Activated T-cell treated with anti-CD3 and anti-CD28 coated beads, Interleukin-2, amount 50 U/mL, for 24 hours (primary cell): ENCODE measurements at regions not wholly inside any gene's neighbourhood (a gene's known extent, or its start where the extent isn't known, plus 50 kb on each side); places are given as distances from the start of the nearest gene placed in this dataset.

ENCODE experiments used
- DNase-seq: peaks from one replicate; pipeline ENCODE4 v3.0.0-alpha.2; 2020
- H3K27ac Mint-ChIP-seq: 2 replicates; pipeline ENCODE4 v1.8.0; 2020; ENCODE audit warnings: mild to moderate bottlenecking, mixed read lengths
- H3K27me3 Mint-ChIP-seq: 2 replicates; pipeline ENCODE4 v1.8.0; 2020; ENCODE audit warnings: mixed read lengths
- H3K36me3 Mint-ChIP-seq: 2 replicates; pipeline ENCODE4 v1.8.0; 2020; ENCODE audit warnings: low read depth, mixed read lengths
- H3K4me1 Mint-ChIP-seq: 2 replicates; pipeline ENCODE4 v1.8.0; 2020; ENCODE audit warnings: low read depth, mixed read lengths
- H3K4me3 Mint-ChIP-seq: 2 replicates; pipeline ENCODE4 v1.8.0; 2020; ENCODE audit warnings: mild to moderate bottlenecking, moderate library complexity, mixed read lengths
- H3K9me3 Mint-ChIP-seq: 2 replicates; pipeline ENCODE4 v1.8.0; 2020; ENCODE audit warnings: mixed read lengths

DNA sequence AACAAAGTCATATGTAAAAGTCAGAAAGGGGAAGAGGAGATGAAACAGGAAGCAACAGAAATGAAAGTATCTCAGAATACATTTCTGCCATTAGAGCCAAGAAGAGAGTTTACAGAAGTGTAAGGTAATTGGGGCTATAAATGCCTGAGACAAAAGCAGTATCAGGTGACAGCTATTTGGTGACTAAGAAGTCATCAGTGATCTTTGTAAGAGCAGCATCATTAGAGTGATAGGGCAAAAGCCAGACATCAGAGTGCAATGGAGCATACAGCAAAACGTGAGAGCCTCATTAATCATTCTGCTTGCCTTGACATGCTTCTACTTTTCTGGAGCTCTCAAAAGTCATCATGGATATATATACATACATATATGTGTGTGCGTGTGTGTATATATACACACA, 804.7 kb upstream of the PIK3C3 start:
- peaks cover 22% of the 10 kb centered on the region for H3K9me3 Mint-ChIP-seq
- no peak for DNase-seq
- no peaks in the 10 kb centered on the region for H3K4me1 Mint-ChIP-seq
- H3K36me3 Mint-ChIP-seq: no peaks in the 10 kb centered on the region
- H3K4me3 Mint-ChIP-seq: no peak overlapping the region
- H3K27me3 Mint-ChIP-seq: no peaks in the 10 kb centered on the region
- no peak overlapping the region for H3K27ac Mint-ChIP-seq

DNA sequence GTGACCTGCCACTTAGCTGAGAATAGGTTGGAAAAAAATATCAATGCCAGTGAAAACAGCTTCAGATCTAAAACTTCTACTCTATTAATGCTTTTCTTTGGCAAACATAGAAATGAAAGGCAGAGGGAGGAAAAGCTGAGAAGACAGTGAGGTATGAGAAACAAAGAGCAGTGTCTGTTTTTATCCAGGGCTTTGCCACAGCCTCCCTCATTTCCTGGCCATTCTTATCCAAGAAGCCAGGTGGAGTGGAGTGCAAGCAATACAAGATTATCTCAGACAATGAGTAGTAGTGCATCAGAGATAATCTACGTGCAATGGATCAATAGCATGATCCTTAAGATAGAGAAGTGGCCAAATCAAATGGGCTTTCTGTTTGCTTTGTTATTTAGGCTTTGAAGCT, 808.7 kb upstream of the PIK3C3 start:
- no peaks in the 10 kb centered on the region for H3K4me1 Mint-ChIP-seq
- peaks cover 23% of the 10 kb centered on the region for H3K9me3 Mint-ChIP-seq
- DNase-seq: no peak
- no peaks in the 10 kb centered on the region for H3K36me3 Mint-ChIP-seq
- H3K27me3 Mint-ChIP-seq: no peaks in the 10 kb centered on the region
- no peak overlapping the region for H3K27ac Mint-ChIP-seq
- no peak overlapping the region for H3K4me3 Mint-ChIP-seq

DNA sequence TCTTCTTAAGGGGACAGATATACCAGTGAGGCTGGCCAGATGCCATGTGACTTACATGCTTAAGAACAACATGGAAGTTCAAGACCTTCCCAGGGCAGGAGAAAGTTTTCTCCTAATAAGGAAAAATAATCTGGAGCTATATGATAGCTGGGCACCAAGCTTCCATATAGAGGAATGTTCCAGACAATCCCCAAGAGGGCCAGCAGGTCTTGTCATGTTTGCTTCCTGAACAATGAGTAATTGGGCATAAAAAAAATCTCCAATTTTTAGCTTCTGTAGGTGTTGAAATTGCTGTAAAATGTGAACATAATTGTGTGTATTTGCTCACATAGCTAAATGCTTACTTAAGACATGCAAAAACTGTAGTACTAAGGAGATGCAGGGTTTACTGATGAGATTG, 809.5 kb upstream of the PIK3C3 start:
- Mint-ChIP-seq H3K4me3 (no peak overlapping the region), H3K27me3 (no peaks in the 10 kb centered on the region), H3K4me1 (no peaks in the 10 kb centered on the region), H3K36me3 (no peaks in the 10 kb centered on the region), H3K9me3 (peaks cover 16% of the 10 kb centered on the region), H3K27ac (no peak overlapping the region)
- no peak for DNase-seq

DNA sequence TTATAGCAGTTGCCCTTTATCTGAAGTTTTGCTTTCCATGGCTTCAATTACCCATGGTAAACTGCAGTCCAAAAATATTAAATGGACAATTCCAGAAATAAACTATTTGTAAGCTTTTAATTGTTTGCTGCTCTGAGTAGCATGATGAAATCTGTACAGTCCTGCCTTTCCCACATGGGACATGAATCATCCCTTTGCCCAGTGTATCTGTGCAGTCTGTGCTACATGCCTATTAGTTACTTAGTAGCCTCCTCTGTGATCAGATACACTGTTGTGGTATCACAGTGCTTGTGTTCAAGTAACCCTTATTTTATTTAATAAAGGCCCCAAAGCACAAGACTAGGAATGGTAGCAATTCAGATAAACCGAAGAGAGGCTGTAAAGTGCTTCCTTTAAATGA, 810.6 kb upstream of the PIK3C3 start:
- DNase-seq: no peak
- H3K4me3 Mint-ChIP-seq: no peak overlapping the region
- no peak overlapping the region for H3K27ac Mint-ChIP-seq
- H3K27me3 Mint-ChIP-seq: no peaks in the 10 kb centered on the region
- H3K36me3 Mint-ChIP-seq: no peaks in the 10 kb centered on the region
- peaks cover 16% of the 10 kb centered on the region for H3K9me3 Mint-ChIP-seq
- H3K4me1 Mint-ChIP-seq: no peaks in the 10 kb centered on the region

DNA sequence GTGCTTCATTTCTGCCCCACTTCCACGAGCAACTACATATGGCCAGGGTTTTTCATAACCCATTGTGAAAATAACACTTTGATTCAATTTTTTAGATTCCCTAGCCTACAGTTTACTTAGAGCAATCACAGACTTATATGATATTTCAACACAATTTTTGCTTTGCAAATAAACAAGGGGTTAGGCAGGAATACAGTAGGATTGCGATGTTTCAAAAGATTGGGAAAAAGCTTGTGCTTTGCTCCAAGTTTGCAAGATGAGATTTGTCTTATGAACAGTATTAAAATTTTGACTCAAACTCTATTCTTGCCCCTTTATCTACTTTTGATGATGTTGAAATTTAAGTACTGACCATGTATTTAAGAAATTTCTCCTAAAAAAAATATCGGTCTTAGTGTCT, 814.5 kb upstream of the PIK3C3 start:
- DNase-seq: no peak
- H3K36me3 Mint-ChIP-seq: no peaks in the 10 kb centered on the region
- H3K27me3 Mint-ChIP-seq: no peaks in the 10 kb centered on the region
- no peaks in the 10 kb centered on the region for H3K4me1 Mint-ChIP-seq
- H3K4me3 Mint-ChIP-seq: no peak overlapping the region
- H3K9me3 Mint-ChIP-seq: peaks cover 17% of the 10 kb centered on the region
- H3K27ac Mint-ChIP-seq: no peak overlapping the region

DNA sequence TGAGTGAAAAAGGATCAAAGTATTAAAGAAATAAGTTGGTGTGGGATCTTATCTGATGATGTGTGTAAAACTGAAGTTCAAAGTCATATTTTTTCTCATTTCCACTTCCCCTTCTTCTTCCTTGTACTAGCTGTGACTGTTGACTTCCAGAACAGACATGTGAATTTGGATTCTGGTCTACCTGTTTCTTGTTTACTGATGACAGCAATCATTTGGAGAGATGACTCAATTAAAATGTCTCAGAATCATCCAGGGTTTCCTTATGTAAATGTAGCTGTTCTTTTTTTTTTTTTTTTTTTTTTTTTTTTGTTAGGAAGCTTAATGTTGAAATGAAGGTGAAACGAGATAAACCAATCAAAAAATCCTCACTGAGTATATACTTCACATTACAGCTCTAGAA, 819.9 kb upstream of the PIK3C3 start:
- Mint-ChIP-seq H3K27ac (no peak overlapping the region), H3K4me1 (no peaks in the 10 kb centered on the region), H3K4me3 (no peak overlapping the region), H3K27me3 (no peaks in the 10 kb centered on the region), H3K9me3 (peaks cover 20% of the 10 kb centered on the region), H3K36me3 (no peaks in the 10 kb centered on the region)
- DNase-seq: no peak

DNA sequence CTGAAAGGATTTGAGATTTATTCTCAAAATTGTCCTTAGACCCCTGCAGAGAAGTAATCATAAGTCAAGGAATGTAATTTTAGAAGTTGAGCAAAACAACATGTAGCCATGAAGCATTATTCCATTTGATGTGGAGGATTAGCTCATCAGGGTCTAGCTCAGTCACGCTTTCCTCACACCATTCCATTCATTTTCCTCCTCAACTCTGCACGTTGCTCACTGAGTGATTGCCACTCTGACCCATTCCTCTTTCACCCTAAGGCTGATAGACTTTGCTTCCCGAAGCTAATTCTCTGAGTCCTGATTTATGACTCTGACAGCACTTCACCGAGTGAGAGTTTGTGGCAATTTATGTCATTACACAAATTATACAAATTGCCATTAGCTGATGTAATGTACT, 820.6 kb upstream of the PIK3C3 start:
- Mint-ChIP-seq H3K27ac (no peak overlapping the region), H3K36me3 (no peaks in the 10 kb centered on the region), H3K4me1 (no peaks in the 10 kb centered on the region), H3K27me3 (no peaks in the 10 kb centered on the region), H3K9me3 (peaks cover 20% of the 10 kb centered on the region), H3K4me3 (no peak overlapping the region)
- DNase-seq: no peak

DNA sequence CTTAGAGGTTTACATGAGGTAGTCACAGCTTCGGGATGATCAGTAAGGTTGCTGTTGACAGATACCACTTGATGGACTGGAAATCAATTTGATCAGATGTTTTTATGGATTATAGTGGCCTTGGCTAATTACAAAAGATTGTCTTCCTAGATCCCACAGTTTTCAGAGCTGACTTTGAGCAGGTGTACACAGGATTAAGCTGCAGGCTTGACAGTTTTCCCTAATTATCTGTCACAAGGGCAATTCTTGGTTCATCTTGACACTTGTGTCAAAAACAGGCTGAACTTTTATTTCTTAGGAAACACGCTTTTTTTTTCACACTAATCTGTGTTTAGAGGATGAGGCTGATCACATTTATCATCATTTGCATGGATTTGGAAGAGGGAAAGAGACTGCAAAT, 824.0 kb upstream of the PIK3C3 start:
- Mint-ChIP-seq H3K27ac (no peak overlapping the region), H3K27me3 (no peaks in the 10 kb centered on the region), H3K9me3 (peaks cover 20% of the 10 kb centered on the region), H3K4me3 (no peak overlapping the region), H3K4me1 (no peaks in the 10 kb centered on the region), H3K36me3 (no peaks in the 10 kb centered on the region)
- no peak for DNase-seq

DNA sequence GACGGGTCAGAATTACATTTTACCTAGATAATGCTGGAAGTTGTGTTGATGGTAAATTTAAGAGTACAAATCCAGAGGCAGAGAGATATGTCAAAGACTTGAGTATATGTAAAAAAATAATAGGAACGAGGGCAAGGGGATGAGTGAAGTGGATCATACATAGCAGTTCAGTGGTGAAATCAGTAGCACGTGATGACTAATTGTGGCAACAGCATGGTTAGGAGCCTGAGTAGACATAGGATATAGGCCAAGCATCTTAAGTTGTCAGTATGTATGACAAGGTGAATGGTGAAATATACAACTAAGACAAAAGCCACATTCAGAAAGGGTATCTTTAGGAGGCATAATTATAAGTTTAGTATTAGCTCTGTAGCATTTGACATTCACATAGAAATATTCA, 826.5 kb upstream of the PIK3C3 start:
- H3K4me3 Mint-ChIP-seq: no peak overlapping the region
- no peaks in the 10 kb centered on the region for H3K36me3 Mint-ChIP-seq
- no peak for DNase-seq
- no peaks in the 10 kb centered on the region for H3K27me3 Mint-ChIP-seq
- H3K4me1 Mint-ChIP-seq: no peaks in the 10 kb centered on the region
- H3K27ac Mint-ChIP-seq: no peak overlapping the region
- peaks cover 17% of the 10 kb centered on the region for H3K9me3 Mint-ChIP-seq

DNA sequence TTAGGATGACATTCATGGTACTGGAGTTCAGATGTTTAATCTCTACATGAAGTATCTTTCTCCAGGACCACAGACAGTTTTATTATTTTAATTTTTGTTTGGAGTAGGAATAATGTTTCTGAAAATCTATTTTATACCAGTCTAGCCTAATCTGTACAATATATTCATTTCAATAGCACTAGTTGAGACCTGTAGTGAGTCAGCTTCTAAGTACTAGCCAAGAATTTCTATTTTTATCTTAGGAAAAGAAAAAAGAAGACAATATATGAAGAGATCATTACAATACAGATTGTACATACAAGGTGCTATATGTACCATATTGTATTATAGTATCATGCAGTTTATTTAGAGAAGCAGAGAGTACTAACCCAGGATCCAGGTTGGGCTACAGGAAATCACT, 826.9 kb upstream of the PIK3C3 start:
- Mint-ChIP-seq H3K27ac (no peak overlapping the region), H3K27me3 (no peaks in the 10 kb centered on the region), H3K36me3 (no peaks in the 10 kb centered on the region), H3K4me1 (no peaks in the 10 kb centered on the region), H3K9me3 (peaks cover 17% of the 10 kb centered on the region), H3K4me3 (no peak overlapping the region)
- DNase-seq: no peak

DNA sequence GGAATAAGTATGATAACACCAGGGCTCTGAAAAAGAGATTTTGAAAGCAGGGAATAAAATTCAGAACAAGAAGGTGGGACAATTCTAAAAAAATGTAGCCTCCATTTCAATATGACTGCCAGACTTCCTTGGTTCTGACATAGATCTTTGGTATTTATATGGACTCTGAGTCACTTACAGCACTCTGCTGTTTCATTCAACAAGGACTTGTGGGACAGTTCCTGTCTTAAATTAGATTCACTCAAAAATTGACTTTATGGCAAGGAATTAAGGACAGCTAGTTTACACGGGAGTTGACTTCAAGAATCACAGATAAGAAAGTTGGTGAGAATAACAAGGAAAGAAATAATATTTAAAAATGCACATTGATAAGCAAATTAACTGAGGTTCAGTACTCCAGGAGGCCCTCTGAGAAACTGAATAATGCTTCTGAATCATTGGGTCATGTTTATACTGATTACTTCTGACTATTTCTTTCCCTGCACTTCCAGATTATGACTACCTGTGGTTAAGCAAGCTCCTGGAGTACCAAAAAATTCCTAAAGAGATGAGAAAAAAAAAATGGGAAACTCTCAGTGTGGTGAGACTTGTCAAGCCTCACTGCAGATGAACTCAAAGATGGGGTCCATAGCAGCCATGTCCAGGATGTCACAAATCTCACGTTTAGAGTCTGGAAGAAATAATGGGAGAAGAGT, 828.3 kb upstream of the PIK3C3 start:
- Mint-ChIP-seq H3K36me3 (no peaks in the 10 kb centered on the region), H3K9me3 (peaks cover 17% of the 10 kb centered on the region)
- no peak for DNase-seq

DNA sequence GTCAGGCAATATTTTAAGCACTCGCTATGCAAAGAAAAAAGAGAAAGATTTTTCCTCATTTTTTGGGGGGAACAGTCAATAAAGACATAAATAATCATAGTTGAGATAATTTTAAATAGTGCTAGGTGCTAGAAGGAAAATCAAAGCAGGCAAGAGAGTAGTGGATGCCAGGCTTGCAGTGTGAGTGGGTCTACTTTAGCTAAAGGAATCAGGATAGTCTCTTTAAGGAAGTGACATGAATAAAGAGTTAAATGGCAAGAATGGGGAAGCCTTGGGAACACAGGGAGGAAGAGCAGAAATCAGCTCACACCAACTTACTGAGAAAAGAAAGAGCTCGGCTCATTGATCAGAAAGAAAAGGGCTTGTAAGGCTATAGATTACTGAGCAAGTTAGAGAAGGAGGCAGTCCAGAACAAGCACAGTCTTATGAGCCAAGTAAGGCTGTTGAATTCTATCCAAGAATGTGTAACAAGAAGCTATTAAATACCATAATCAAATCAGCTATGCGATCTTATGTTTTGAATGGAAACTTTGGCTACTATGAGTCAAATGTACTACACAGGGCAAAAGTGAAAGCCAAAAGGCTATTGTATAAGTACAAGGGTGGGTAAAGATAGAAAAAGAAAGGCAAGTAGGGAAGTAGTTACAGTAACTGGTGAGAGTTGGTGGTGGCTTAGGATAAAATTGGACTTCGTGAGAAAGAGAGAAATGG, 833.8 kb upstream of the PIK3C3 start:
- Mint-ChIP-seq H3K27me3 (no peaks in the 10 kb centered on the region), H3K4me3 (no peak overlapping the region), H3K27ac (no peak overlapping the region), H3K4me1 (no peaks in the 10 kb centered on the region), H3K36me3 (no peaks in the 10 kb centered on the region), H3K9me3 (peaks cover 14% of the 10 kb centered on the region)
- no peak for DNase-seq

More for the DNA sequence above, 828.3 kb upstream of the PIK3C3 start:
- Mint-ChIP-seq H3K27me3 (no peaks in the 10 kb centered on the region), H3K27ac (no peak overlapping the region), H3K4me3 (no peak overlapping the region), H3K4me1 (no peaks in the 10 kb centered on the region)

DNA sequence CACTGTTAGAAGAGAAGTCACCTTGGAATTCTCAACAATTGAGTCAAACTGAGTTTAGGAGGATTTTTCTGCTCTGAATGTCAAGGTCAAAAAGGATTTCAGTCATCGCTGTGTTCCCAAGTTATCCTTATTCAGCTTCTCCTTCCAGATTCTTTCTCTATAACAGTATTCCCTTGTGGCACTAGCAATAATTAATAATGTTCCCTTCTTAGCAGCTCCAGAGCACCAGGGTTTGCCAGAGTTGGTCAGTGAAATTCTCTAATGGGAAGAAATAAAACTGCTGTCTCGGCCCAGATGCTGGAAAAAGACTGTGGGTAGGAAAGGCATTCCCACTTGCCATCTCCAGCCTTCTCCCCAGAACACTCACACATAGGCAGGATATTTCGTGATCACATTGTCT, 836.0 kb upstream of the PIK3C3 start:
- Mint-ChIP-seq H3K4me1 (no peaks in the 10 kb centered on the region), H3K9me3 (peaks cover 11% of the 10 kb centered on the region), H3K36me3 (no peaks in the 10 kb centered on the region), H3K4me3 (no peak overlapping the region), H3K27me3 (no peaks in the 10 kb centered on the region), H3K27ac (no peak overlapping the region)
- no peak for DNase-seq

DNA sequence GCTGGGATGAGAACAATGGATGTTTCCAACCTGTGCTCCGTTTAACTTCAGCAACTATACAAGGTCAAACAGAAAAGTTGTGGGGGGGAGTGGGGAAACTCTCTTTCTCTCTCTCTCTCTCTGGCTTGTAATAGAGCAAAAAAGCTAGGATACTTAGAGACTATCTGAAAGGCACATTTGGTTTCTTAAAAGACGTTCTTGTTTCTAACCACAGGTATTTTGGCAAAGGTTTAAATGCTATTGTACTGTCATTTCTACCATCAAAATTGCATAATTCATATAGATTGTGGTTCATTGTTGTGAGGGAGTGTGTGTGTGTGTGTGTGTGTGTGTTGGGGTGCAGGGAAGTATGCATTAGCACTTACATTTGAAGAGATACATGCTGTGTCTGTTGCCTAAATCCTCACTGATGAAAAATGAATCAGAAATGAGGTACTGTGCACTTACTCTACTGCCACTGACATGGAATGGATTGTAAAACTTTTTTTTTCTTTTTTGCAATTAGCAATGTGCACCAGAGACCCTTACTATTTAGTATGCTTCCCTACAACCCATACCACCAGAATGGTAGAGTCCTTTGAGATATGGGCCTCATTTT, 841.0 kb upstream of the PIK3C3 start:
- Mint-ChIP-seq H3K27me3 (no peaks in the 10 kb centered on the region), H3K4me1 (no peaks in the 10 kb centered on the region), H3K27ac (no peak overlapping the region), H3K9me3 (peaks cover 27% of the 10 kb centered on the region), H3K36me3 (no peaks in the 10 kb centered on the region), H3K4me3 (no peak overlapping the region)
- DNase-seq: no peak

DNA sequence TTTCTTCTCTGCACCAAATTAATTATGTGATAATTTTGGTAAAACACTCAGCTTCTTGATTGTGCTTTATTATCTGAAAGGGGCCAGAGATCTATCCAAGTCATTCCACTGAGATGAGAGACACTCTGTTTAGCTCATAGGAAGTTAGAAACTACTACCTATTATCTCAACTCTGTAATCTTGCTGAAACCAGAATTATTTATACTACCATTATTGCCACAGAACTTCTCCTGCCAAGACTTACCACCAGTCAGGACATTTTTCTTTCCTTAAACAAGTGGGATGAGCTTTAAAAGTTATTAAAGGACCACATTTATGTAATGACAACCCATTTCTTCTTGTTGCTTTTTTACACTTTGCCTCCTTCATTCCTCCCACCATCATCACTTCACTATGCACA, 855.6 kb upstream of the PIK3C3 start:
- no peak overlapping the region for H3K27ac Mint-ChIP-seq
- H3K36me3 Mint-ChIP-seq: no peaks in the 10 kb centered on the region
- H3K4me3 Mint-ChIP-seq: no peak overlapping the region
- no peaks in the 10 kb centered on the region for H3K27me3 Mint-ChIP-seq
- no peak for DNase-seq
- H3K9me3 Mint-ChIP-seq: peaks cover 26% of the 10 kb centered on the region
- H3K4me1 Mint-ChIP-seq: no peaks in the 10 kb centered on the region
